Occipital lobe (tissue), 1 donor: ENCODE measurements at regions not wholly inside any gene's neighbourhood (a gene's known extent, or its start where the extent isn't known, plus 50 kb on each side); places are given as distances from the start of the nearest gene placed in this dataset.

Experiments used
- DNase-seq: peaks from one replicate; lab custom pipeline; 2025; lab: John Stamatoyannopoulos, UW

- no peak for DNase-seq
Measured at GRCh38 chr2:106978647-106979046, 92.7 kb upstream of the ST6GAL2 start.

- DNase-seq, result no peak
Measured at GRCh38 chr2:106981491-106981890, 95.5 kb upstream of the ST6GAL2 start.

- no peak for DNase-seq
Measured at GRCh38 chr2:106982350-106982749, 96.4 kb upstream of the ST6GAL2 start.

DNA sequence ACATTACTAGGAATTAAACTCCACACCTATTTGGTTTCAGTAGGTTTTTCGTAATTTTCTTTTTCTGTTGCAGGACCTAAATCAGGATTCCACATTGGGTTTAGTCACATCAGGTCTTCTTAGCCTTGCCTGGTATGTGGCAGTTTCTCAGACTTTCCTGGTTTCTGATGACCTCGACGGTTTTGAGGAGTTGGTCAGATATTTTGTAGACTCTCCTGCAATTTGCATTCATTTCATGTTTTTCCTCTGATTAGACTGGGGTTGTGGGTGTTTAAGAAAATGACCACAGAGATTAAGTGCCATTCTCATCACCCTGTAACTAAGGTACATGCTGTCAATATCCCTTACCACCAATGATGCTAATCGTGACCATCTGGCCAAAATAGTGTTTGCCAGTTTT is 97.3 kb upstream of the ST6GAL2 start:
- DNase-seq, result no peak

- DNase-seq, result no peak
Measured at GRCh38 chr2:106988361-106988760, 102.4 kb upstream of the ST6GAL2 start.

DNA sequence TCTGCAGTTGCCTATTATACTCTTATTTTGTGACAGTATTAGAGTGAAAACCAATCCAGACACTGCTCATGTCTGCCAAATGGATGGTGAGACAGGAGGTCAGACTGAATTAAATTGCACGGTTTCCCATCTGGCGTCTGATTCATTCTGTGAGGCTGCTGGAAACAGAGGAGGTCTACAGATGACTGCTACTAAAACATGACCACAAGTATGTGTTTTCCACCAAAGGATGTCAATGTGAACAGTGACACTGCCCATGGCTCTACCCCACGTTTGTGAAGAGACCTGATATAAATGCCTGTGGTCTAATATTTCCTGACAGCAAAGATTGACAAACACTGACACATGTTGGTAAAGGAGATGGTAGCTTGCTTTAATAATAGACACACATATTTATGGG is 104.3 kb upstream of the ST6GAL2 start:
- no peak for DNase-seq

GRCh38 chr2:106991866-106992265 is 105.9 kb upstream of the ST6GAL2 start:
- DNase-seq, result no peak

DNA sequence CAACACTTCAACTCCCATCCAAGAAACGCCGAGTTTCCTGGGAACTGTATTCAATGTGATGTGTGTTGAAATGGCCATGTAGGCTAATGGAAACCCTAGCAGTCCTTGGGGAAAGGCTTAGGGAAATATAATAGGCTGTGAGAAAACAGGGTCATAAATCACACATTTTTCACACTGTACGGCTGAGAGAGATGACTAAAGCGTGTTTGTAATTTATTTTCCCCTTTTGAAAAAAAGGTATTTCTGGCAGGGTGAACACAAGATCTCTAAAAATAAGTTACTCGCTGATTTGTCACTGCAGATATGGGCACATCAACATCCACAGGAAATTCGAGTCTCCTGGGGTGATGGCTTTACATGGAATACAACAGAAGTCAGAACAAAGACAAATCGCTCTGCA is 109.6 kb upstream of the ST6GAL2 start:
- no peak for DNase-seq

DNA sequence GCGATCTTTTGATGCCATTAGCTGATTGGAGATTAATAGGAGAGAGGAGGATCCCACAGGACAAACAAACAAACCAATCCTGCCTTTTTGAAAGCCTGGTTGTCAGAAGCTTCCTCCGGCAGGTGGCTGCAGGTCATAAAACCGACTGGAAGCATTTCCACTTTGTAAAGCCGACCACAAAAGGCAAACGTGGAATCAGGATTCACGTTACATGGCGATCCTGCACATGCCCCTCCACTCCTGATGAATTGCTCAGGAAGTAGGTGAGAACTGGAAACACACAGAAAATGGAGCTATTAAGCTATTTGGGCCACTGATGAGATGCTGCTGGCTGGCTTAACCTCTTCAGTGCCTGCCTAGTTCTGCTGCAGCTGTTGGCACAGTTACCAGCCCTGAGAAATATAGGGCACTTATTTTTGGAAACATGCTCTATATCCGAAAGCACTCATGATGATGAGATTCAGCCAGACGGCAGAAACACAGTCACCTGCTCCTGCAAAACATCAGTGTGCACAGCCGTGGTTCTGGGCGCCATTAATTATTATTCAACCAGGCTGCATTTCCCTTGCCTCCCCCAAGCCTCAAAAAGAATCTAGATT is 110.3 kb upstream of the ST6GAL2 start:
- no peak for DNase-seq

DNA sequence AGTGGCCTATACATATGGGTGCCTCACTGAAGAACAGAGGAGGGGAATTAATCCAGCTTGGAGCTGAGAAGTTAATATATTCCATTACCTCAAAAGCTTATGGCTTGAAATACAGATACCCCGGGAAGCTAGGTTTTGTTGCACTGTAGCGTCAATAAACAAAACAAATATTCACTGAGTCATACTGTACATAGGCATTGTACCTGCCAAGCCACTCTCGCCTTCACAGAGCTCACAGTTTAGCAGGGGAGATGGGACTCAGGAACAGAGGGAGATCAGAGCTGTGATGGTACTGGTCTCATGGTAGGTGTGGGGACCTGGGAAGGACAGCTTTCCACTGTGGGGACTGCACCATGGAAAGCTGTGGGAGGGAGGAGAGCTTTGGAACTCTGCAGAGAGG is 111.2 kb upstream of the ST6GAL2 start:
- DNase-seq, result no peak

DNA sequence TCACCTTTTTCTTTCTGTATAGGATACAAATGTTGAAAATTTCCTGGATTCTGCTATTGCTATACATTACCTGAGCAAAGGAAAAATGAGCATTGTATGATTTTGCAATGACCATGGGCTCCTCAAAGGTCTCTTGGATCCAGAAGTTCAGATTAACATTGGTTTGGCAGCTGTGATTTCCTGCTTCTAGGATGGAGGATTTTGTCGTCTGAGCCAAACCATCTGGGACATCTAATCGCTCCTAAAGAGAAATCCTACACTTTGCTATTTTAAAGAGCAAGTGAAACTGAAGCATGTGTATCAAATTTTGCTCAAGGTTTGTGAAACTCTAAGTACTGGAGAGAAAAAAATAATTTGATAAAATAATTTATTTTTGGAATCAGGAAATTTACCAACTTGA is 115.1 kb upstream of the ST6GAL2 start:
- DNase-seq, result no peak

DNA sequence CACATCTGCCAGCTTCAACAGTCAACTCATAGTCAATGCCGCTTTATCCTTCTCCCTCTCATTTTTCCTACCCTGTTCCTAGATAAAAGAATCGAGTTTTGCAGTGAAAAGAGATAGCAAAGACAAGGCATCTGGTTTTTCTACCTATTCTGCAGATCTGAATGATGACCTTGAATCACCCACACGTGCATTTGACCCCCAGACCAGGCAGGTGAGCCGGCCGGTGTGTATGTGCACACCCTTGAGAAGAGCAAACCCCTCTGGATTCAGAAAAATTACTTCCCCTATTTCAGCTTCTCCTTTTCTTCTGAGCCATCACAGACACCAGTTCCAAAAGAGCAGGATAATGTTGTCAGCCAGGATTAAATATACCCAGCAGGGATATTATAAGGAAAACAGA is 115.6 kb upstream of the ST6GAL2 start:
- DNase-seq, result no peak

- no peak for DNase-seq
Measured at GRCh38 chr2:107001964-107002696, 116.2 kb upstream of the ST6GAL2 start.

- no peak for DNase-seq
Measured at GRCh38 chr2:107002735-107003134, 116.8 kb upstream of the ST6GAL2 start.

GRCh38 chr2:107005853-107006252 is 119.9 kb upstream of the ST6GAL2 start:
- DNase-seq, result no peak

DNA sequence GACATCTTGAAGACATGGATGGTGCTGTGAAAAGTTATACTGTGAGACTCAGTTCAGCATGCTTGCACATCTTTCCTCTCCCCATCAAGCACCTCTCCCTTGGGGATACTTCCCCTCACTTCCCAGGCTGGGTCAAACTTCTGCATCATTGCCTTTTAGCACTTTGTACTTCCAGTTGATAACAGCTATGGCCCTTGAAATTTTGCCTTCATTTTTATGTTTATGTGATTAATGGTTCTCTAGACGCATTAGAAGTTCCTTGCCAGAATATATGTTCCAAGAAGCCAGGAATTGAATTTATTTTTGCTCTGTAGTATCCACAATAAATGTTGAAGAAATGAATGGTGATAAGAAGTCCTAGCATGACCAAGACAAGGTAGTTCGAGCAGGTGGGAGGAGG is 120.9 kb upstream of the ST6GAL2 start:
- no peak for DNase-seq

DNA sequence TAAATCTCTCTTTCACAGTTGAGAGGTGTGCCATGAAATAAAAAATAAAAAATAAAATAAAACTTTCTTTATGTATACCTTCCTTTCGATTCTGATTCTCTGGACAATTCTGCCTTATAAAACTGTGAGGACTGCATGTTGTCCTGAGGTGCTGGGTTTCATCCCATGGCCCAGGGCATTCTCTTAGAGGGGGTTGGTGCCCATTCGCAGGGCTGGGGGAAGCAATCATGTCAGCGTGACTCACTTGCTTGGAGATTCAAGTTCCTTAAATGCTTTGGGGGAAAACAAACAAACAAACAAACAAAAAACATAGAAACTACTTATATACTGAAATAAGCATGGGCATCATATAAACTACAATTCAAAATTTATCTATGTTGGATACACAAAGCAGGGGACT is 122.0 kb upstream of the ST6GAL2 start:
- DNase-seq, result no peak

GRCh38 chr2:107008843-107009242 is 122.9 kb upstream of the ST6GAL2 start:
- no peak for DNase-seq

- no peak for DNase-seq
Measured at GRCh38 chr2:107009275-107009674, 123.3 kb upstream of the ST6GAL2 start.

GRCh38 chr2:107012714-107013306 is 126.8 kb upstream of the ST6GAL2 start:
- DNase-seq, result no peak

GRCh38 chr2:107013884-107014283 is 127.9 kb upstream of the ST6GAL2 start:
- no peak for DNase-seq

DNA sequence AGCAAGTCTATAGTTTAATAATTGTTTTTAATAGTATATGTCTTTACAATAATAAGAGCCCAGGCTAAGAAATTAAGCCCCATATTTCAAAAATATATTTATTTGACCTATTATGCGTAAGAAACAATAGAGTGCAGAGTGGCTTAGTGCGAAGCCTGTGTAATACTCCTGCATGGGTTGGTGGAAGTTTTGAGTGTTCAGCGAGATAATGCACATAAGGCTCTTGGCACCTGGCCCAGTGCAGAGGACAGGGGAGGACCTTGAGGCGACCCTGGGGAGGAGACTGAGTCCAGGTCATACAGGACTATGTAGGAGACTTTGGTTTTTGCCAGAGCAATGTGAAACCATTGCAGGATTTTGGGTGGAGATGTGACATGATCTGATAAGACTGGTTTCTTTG is 132.4 kb upstream of the ST6GAL2 start:
- DNase-seq, result no peak

DNA sequence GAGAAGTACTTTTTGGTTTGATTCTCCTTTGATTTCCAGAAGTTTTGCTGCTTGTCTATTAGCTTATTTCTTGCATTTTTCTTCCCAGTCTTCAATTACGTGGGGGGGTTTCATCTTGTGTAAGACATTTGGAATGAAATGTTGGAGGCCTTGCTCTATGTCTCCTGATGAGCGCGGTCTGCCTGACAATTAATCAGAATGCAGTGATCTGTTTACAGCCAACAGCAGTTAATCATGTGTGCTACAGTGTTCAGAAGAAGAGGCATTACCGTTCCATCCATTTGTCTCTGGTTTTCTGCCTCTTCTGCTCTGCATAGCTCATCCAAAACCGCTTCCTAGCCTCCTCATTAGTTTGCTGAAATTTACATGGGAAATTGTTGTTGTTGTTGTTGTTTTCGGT is 134.4 kb upstream of the ST6GAL2 start:
- no peak for DNase-seq
